ENCODE measurements at regions not wholly inside any gene's neighbourhood (a gene's known extent, or its start where the extent isn't known, plus 50 kb on each side); places are given as distances from the start of the nearest gene placed in this dataset.

DNA sequence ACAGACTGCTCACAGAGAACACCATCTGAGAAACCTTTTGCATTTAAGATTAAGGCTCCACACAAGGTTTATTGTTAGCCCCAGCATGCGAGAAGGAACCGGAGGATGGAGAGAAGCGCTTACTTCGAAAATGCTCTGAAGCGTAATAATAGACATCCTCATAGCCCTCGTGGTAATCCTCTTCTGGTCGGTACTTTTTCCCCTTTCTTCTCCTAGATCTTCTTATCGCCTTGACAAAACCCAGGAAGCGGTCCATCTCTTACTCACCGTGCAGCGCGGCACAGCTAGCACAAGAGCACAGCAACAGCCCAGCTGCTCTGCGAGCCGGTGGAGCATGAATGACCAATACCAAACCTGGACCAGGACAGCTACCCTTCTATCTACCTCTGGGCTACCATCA, 125.1 kb upstream of the GRIP1 start:
- TF ChIP-seq, protein P1, sequence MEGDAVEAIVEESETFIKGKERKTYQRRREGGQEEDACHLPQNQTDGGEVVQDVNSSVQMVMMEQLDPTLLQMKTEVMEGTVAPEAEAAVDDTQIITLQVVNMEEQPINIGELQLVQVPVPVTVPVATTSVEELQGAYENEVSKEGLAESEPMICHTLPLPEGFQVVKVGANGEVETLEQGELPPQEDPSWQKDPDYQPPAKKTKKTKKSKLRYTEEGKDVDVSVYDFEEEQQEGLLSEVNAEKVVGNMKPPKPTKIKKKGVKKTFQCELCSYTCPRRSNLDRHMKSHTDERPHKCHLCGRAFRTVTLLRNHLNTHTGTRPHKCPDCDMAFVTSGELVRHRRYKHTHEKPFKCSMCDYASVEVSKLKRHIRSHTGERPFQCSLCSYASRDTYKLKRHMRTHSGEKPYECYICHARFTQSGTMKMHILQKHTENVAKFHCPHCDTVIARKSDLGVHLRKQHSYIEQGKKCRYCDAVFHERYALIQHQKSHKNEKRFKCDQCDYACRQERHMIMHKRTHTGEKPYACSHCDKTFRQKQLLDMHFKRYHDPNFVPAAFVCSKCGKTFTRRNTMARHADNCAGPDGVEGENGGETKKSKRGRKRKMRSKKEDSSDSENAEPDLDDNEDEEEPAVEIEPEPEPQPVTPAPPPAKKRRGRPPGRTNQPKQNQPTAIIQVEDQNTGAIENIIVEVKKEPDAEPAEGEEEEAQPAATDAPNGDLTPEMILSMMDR (IDR thresholded peaks at IDR 0.05), result no peak
- no peak for TF ChIP-seq POLR2A (IDR thresholded peaks at IDR 0.05)

All from testis (tissue), 2 donors.